ENCODE measurements at regions not wholly inside any gene's neighbourhood (a gene's known extent, or its start where the extent isn't known, plus 50 kb on each side); places are given as distances from the start of the nearest gene placed in this dataset.
A peak's percentile ranks its signal among the peaks of the same experiment; 100 is the strongest.
"Not testable (repeated sequence)": the region's sequence is repeated elsewhere in the genome, so short reads cannot be mapped to it uniquely, and the experiment has no call there.

GRCh38 chr1:215287362-215287761 is 204.8 kb downstream of the KCNK2 start:
- FAIRE-seq = no peak

- FAIRE-seq = no peak
Observed at GRCh38 chr1:215290018-215290417, 207.5 kb downstream of the KCNK2 start.

GRCh38 chr1:215292932-215293331 is 210.4 kb downstream of the KCNK2 start:
- FAIRE-seq = no peak

GRCh38 chr1:215306426-215306825 is 223.9 kb downstream of the KCNK2 start:
- no peak for FAIRE-seq

- no peak for FAIRE-seq
Observed at GRCh38 chr1:215321802-215322201, 239.3 kb downstream of the KCNK2 start.

- not testable (repeated sequence) for FAIRE-seq
Observed at GRCh38 chr1:215323992-215324391, 241.5 kb downstream of the KCNK2 start.

- FAIRE-seq = no peak
Observed at GRCh38 chr1:215330426-215330825, 236.7 kb upstream of the KCTD3 start.

GRCh38 chr1:215344539-215344938 is 222.6 kb upstream of the KCTD3 start:
- no peak for FAIRE-seq

- FAIRE-seq = peak; percentile 29
Observed at GRCh38 chr1:215345208-215345607, 221.9 kb upstream of the KCTD3 start.

- no peak for FAIRE-seq
Observed at GRCh38 chr1:215345766-215346165, 221.3 kb upstream of the KCTD3 start.

GRCh38 chr1:215357901-215358300 is 209.2 kb upstream of the KCTD3 start:
- no peak for FAIRE-seq

GRCh38 chr1:215358356-215358755 is 208.7 kb upstream of the KCTD3 start:
- no peak for FAIRE-seq

- no peak for FAIRE-seq
Observed at GRCh38 chr1:215360031-215360430, 207.1 kb upstream of the KCTD3 start.

- no peak for FAIRE-seq
Observed at GRCh38 chr1:215360758-215361157, 206.3 kb upstream of the KCTD3 start.

- no peak for FAIRE-seq
Observed at GRCh38 chr1:215375381-215375780, 191.7 kb upstream of the KCTD3 start.

- no peak for FAIRE-seq
Observed at GRCh38 chr1:215376544-215377264, 190.4 kb upstream of the KCTD3 start.

GRCh38 chr1:215377746-215378145 is 189.4 kb upstream of the KCTD3 start:
- no peak for FAIRE-seq

- FAIRE-seq = no peak
Observed at GRCh38 chr1:215380566-215380965, 186.5 kb upstream of the KCTD3 start.

- FAIRE-seq = no peak
Observed at GRCh38 chr1:215393476-215393875, 173.6 kb upstream of the KCTD3 start.

- FAIRE-seq = no peak
Observed at GRCh38 chr1:215394084-215394991, 172.8 kb upstream of the KCTD3 start.

- FAIRE-seq = no peak
Observed at GRCh38 chr1:215397106-215397505, 170.0 kb upstream of the KCTD3 start.

- no peak for FAIRE-seq
Observed at GRCh38 chr1:215397843-215398242, 169.3 kb upstream of the KCTD3 start.

GRCh38 chr1:215399787-215400186 is 167.3 kb upstream of the KCTD3 start:
- no peak for FAIRE-seq

- FAIRE-seq = no peak
Observed at GRCh38 chr1:215400741-215401140, 166.4 kb upstream of the KCTD3 start.
